ENCODE measurements at regions not wholly inside any gene's neighbourhood (a gene's known extent, or its start where the extent isn't known, plus 50 kb on each side); places are given as distances from the start of the nearest gene placed in this dataset.

- DNase-seq (ENCODE audit: low read depth in 2 of 2) = no peak
Observed at GRCh38 chr12:77777274-77777673, 53.4 kb upstream of the NAV3 start.

GRCh38 chr12:77774761-77775160 is 55.9 kb upstream of the NAV3 start:
- DNase-seq (ENCODE audit: low read depth in 2 of 2) = no peak

DNA sequence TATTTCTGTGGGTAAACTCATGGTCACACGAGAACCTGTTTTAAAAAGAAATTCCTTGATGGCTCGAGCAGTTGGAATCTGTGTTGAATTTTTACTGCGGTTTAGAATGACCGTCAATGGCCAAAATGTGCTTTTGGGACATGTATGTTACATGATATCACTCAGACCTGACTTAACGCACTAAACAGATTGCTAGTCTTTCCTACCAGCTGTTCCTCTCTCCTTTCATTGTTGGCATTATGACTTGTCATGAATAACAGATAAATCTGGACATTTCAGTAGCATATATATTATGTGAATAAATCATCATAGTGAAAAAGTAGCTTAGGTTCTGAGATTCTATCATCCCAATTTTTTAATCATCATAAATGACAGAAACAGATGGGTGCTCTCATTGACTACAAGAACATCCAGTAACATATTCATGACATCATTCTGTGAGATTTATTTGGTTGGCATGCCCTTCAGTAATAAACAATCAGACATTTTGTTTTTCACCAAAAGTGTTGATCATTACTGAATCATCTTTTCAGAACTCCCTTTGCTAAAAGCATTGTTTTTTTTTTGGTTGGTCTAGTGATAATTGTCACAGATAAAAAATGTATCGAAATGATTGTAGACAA is 57.9 kb upstream of the NAV3 start:
- no peak for DNase-seq (ENCODE audit: low read depth in 2 of 2)

DNA sequence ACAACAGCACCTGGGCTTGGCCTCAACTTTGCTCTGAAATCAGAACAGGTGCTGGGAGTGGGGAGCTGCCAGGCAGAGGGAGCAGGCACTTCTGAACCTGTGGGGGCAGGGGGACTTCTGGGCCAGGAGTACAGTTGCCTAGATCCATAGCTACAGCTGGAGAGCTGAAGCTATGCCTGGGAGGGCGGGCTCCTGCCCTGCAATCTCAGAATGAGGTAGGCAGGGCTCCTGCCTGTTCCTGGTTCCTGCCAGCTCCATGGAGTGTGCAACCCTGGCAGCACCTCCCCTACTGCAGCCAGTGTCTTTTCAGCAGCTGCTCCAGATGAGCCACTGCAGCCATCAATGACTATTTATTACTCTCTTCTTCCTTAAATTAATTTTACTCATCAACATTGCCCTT is 62.1 kb upstream of the NAV3 start:
- DNase-seq (ENCODE audit: low read depth in 2 of 2) = no peak

DNA sequence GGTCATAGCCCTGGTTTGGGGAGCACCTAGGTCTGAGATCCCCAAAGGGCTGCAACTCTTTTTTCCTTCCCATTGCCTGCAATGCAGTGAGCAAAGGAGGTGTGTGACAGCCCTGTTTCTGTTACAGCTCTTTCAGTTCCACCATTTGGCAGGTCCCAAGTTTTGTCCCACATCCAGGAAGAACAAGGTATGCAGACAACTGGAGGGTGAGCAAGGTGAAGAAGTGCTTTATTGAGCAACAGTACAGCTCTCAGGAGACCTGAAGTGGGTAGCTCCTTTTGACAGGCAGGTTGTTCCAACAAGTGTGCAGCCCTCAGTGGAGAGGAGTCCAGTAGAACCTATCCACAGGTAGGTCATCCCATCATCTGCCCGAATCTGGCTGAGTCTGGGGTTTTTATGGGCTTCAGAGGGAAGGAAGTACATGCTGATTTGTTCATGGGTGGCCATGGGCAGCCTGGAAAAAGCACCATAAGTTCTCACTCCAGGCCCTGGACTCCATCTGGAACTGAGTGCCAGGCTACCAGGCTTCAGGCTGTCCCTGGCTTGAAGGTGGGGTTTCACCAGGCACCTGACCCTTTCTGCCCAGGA is 62.8 kb upstream of the NAV3 start:
- no peak for DNase-seq (ENCODE audit: low read depth in 2 of 2)

GRCh38 chr12:77767335-77767734 is 63.4 kb upstream of the NAV3 start:
- no peak for DNase-seq (ENCODE audit: low read depth in 2 of 2)

- no peak for DNase-seq (ENCODE audit: low read depth in 2 of 2)
Observed at GRCh38 chr12:77766224-77766623, 64.5 kb upstream of the NAV3 start.

DNA sequence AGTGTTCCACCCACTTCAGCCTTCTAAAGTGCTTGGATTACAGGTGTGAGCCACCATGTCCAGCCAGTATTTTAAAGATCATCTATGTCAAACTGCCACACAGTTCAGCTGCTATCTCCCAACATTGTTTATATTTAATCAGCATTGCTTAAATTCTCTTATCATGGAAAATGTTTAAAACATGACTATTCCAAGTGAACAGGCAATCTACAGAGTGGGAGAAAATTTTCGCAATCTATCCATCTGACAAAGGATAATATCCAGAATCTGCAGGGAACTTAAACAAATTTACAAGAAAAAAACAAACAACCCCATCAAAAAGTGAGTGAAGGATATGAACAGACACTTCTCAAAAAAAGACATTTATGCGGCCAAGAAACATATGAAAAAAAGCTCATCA is 69.4 kb upstream of the NAV3 start:
- DNase-seq (ENCODE audit: low read depth in 2 of 2) = no peak

- no peak for DNase-seq (ENCODE audit: low read depth in 2 of 2)
Observed at GRCh38 chr12:77760271-77761025, 70.2 kb upstream of the NAV3 start.

GRCh38 chr12:77754086-77754485 is 76.6 kb upstream of the NAV3 start:
- DNase-seq (ENCODE audit: low read depth in 2 of 2) = no peak

- peak; percentile 64 for DNase-seq (ENCODE audit: low read depth in 2 of 2)
Observed at GRCh38 chr12:77751939-77752338, 78.8 kb upstream of the NAV3 start.

DNA sequence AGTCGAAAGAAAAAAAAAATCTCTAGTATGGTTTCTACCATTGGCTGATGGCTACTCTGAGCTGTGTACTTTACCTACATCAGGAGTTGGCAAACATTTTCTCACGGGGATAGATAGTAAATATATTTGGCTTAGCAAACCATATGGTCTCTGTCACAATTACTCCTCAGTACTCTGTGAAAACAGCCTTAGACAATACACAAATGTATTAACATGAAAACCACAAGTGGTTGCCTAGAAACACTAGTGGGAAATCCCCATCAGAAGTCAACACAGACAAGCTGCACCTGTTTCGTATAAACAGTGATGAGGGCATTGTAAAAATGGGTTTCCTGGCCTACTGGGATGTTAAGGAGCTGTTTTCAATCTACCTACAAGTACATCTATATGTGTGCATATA is 84.6 kb upstream of the NAV3 start:
- no peak for DNase-seq (ENCODE audit: low read depth in 2 of 2)

GRCh38 chr12:77745624-77746023 is 85.1 kb upstream of the NAV3 start:
- no peak for DNase-seq (ENCODE audit: low read depth in 2 of 2)

- DNase-seq (ENCODE audit: low read depth in 2 of 2) = no peak
Observed at GRCh38 chr12:77742631-77743030, 88.1 kb upstream of the NAV3 start.

DNA sequence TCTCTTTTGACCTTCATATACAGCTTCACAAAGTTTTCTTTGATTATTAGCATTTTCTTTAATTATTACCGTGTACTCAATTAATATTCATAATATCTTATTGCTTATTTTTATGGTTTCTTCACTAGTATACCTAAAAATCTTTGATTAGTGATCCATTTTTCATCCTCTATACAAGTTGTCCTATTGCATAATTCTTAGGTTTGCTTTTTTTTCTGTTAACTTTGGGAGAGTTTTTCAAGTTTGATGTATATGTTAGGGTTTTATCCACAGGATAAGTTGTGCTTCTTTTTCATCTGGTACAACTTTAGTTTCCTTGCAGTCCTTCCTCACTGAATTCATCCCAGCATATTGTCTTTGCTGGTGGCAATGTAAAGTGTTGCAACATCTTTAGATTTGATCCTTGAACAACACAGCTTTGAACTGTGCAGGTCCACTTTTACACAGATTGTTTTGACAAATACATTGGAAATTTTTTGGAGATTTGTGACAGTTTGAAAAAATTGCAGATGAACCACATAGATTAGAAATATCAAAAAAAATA is 88.6 kb upstream of the NAV3 start:
- DNase-seq (ENCODE audit: low read depth in 2 of 2) = no peak

GRCh38 chr12:77736219-77736965 is 94.3 kb upstream of the NAV3 start:
- no peak for DNase-seq (ENCODE audit: low read depth in 2 of 2)

GRCh38 chr12:77734214-77734883 is 96.3 kb upstream of the NAV3 start:
- peak; percentile 36 to 38 for DNase-seq (ENCODE audit: low read depth in 2 of 2)

- no peak for DNase-seq (ENCODE audit: low read depth in 2 of 2)
Observed at GRCh38 chr12:77728018-77728417, 102.7 kb upstream of the NAV3 start.

GRCh38 chr12:77727442-77728001 is 103.2 kb upstream of the NAV3 start:
- DNase-seq (ENCODE audit: low read depth in 2 of 2) = no peak

DNA sequence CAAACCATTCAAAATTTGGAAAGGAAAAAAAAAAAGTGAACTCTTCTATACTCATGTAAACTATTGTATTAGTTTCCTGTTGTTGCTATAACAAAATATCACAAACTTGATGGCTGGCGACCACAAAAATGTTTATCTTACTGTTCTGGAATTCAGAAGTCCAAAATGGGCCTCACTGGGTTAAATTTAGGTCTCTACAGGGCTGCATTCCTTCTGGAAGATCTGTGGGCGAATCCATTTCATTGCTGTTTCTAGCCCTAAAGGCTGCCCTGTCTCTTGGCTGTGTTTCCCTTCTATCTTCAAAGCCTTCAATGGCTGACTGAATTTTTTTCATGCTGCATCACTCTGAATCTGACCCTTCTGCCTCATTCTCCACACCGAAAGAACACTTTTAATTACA is 105.1 kb upstream of the NAV3 start:
- DNase-seq (ENCODE audit: low read depth in 2 of 2) = peak; percentile 42

- DNase-seq (ENCODE audit: low read depth in 2 of 2) = no peak
Observed at GRCh38 chr12:77724367-77724957, 106.2 kb upstream of the NAV3 start.
